Epidermal melanocyte (primary cell): ENCODE measurements at regions not wholly inside any gene's neighbourhood (a gene's known extent, or its start where the extent isn't known, plus 50 kb on each side); places are given as distances from the start of the nearest gene placed in this dataset.
"Not testable (repeated sequence)": the region's sequence is repeated elsewhere in the genome, so short reads cannot be mapped to it uniquely, and the experiment has no call there.

Experiments
- DNase-seq: peaks from one replicate; pipeline ENCODE4 v3.0.0; 2011; ENCODE audit warnings: low spot score; ENCODE audit not compliant: insufficient read length

- DNase-seq: no peak
These were observed 174.2 kb upstream of the ARHGAP20 start for GRCh38 chr11:110886288-110886970.

GRCh38 chr11:110883256-110883655, 171.0 kb upstream of the ARHGAP20 start:
- peak; percentile 35 for DNase-seq

GRCh38 chr11:110878513-110878912, 166.3 kb upstream of the ARHGAP20 start:
- no peak for DNase-seq

- no peak for DNase-seq
These were observed 162.3 kb upstream of the ARHGAP20 start for GRCh38 chr11:110874437-110875030.

GRCh38 chr11:110873975-110874374, 161.7 kb upstream of the ARHGAP20 start:
- no peak for DNase-seq

GRCh38 chr11:110870816-110871522, 158.7 kb upstream of the ARHGAP20 start:
- no peak for DNase-seq

- no peak for DNase-seq
These were observed 155.7 kb upstream of the ARHGAP20 start for GRCh38 chr11:110867951-110868350.

- peak; percentile 30 for DNase-seq
These were observed 153.8 kb upstream of the ARHGAP20 start for GRCh38 chr11:110866081-110866480.

- DNase-seq: no peak
These were observed 150.2 kb upstream of the ARHGAP20 start for GRCh38 chr11:110862407-110862806.

GRCh38 chr11:110860461-110860860, 148.2 kb upstream of the ARHGAP20 start:
- DNase-seq: no peak

- DNase-seq: no peak
These were observed 147.8 kb upstream of the ARHGAP20 start for GRCh38 chr11:110859998-110860397.

GRCh38 chr11:110859240-110859840, 147.1 kb upstream of the ARHGAP20 start:
- no peak for DNase-seq

GRCh38 chr11:110858547-110858921, 146.3 kb upstream of the ARHGAP20 start:
- no peak for DNase-seq

GRCh38 chr11:110857892-110858546, 145.8 kb upstream of the ARHGAP20 start:
- DNase-seq: peak; percentile 19

GRCh38 chr11:110856996-110857812, 145.0 kb upstream of the ARHGAP20 start:
- no peak for DNase-seq

- no peak for DNase-seq
These were observed 144.1 kb upstream of the ARHGAP20 start for GRCh38 chr11:110856340-110856739.

- no peak for DNase-seq
These were observed 143.0 kb upstream of the ARHGAP20 start for GRCh38 chr11:110855191-110855590.

GRCh38 chr11:110852921-110853490, 140.8 kb upstream of the ARHGAP20 start:
- DNase-seq: no peak

GRCh38 chr11:110850846-110851245, 138.6 kb upstream of the ARHGAP20 start:
- no peak for DNase-seq

- not testable (repeated sequence) for DNase-seq
These were observed 130.8 kb upstream of the ARHGAP20 start for GRCh38 chr11:110843053-110843452.
